GM18907 (cell line): ENCODE measurements at regions not wholly inside any gene's neighbourhood (a gene's known extent, or its start where the extent isn't known, plus 50 kb on each side); places are given as distances from the start of the nearest gene placed in this dataset.
"Not testable (repeated sequence)": the region's sequence is repeated elsewhere in the genome, so short reads cannot be mapped to it uniquely, and the experiment has no call there.

Experiments
- ATAC-seq: cut with Tn5 transposase; IDR thresholded peaks from one replicate; pipeline ENCODE4 v1.9.1; 2021; ENCODE audit warnings: mild to moderate bottlenecking, moderate library complexity; ENCODE audit not compliant: unreplicated experiment

- no peak for ATAC-seq
Measured at GRCh38 chr2:176566496-176566895, 297.3 kb downstream of the MTX2 start.

- no peak for ATAC-seq
Measured at GRCh38 chr2:176566961-176567360, 297.7 kb downstream of the MTX2 start.

- no peak for ATAC-seq
Measured at GRCh38 chr2:176567361-176567760, 298.1 kb downstream of the MTX2 start.

GRCh38 chr2:176569574-176569973 is 300.3 kb downstream of the MTX2 start:
- no peak for ATAC-seq

- no peak for ATAC-seq
Measured at GRCh38 chr2:176573612-176574483, 304.6 kb downstream of the MTX2 start.

- ATAC-seq = no peak
Measured at GRCh38 chr2:176574484-176575236, 305.4 kb downstream of the MTX2 start.

- no peak for ATAC-seq
Measured at GRCh38 chr2:176575237-176575744, 306.0 kb downstream of the MTX2 start.

GRCh38 chr2:176577054-176577453 is 307.8 kb downstream of the MTX2 start:
- ATAC-seq = no peak

- ATAC-seq = not testable (repeated sequence)
Measured at GRCh38 chr2:176578292-176578691, 309.1 kb downstream of the MTX2 start.

- ATAC-seq = no peak
Measured at GRCh38 chr2:176579608-176580007, 310.4 kb downstream of the MTX2 start.

GRCh38 chr2:176581557-176582165 is 312.4 kb downstream of the MTX2 start:
- ATAC-seq = no peak

- ATAC-seq = no peak
Measured at GRCh38 chr2:176582176-176582575, 312.9 kb downstream of the MTX2 start.

GRCh38 chr2:176582990-176583481 is 313.8 kb downstream of the MTX2 start:
- no peak for ATAC-seq

GRCh38 chr2:176583607-176584006 is 314.4 kb downstream of the MTX2 start:
- no peak for ATAC-seq

GRCh38 chr2:176584333-176584732 is 315.1 kb downstream of the MTX2 start:
- no peak for ATAC-seq

GRCh38 chr2:176585291-176585690 is 316.0 kb downstream of the MTX2 start:
- no peak for ATAC-seq

- no peak for ATAC-seq
Measured at GRCh38 chr2:176585791-176586190, 316.5 kb downstream of the MTX2 start.

- ATAC-seq = no peak
Measured at GRCh38 chr2:176589287-176589686, 320.0 kb downstream of the MTX2 start.

GRCh38 chr2:176589825-176590440 is 320.7 kb downstream of the MTX2 start:
- no peak for ATAC-seq

GRCh38 chr2:176592216-176592615 is 323.0 kb downstream of the MTX2 start:
- ATAC-seq = no peak

GRCh38 chr2:176595986-176596385 is 326.7 kb downstream of the MTX2 start:
- ATAC-seq = no peak
